H1 (cell line): ENCODE measurements at regions not wholly inside any gene's neighbourhood (a gene's known extent, or its start where the extent isn't known, plus 50 kb on each side); places are given as distances from the start of the nearest gene placed in this dataset.

ENCODE experiments used
- CTCF ChIA-PET: fragments of 300-600 bp; sonication (Branson Sonifier 250); formaldehyde crosslinking; loops from one replicate; lab custom pipeline; 2021; ENCODE audit not compliant: partially characterized antibody; lab: Charles Lee
- POLR2A ChIA-PET: fragments of 300-600 bp; sonication (Branson Sonifier 250); formaldehyde crosslinking; loops from one replicate; lab custom pipeline; 2021; ENCODE audit warnings: inconsistent platforms; ENCODE audit not compliant: partially characterized antibody; lab: Charles Lee
- DNase-seq, 2 experiments: peaks; one replicate each; pipeline versions ENCODE4 v3.0.0 to v3.0.0-alpha.2; 2010 to 2022; ENCODE audit warnings: low spot score in 2 of 2, low read depth in 1 of 2, mixed read lengths in 1 of 2
- FAIRE-seq: peaks from 2 replicates; lab custom pipeline; 2011; peaks lifted over from hg19 to GRCh38; lab: Jason Lieb, UNC
- H2AFZ ChIP-seq: 2 replicates; pipeline ENCODE4 v1.8.1; 2012; ENCODE audit warnings: low read length, inconsistent platforms
- H2AK5ac ChIP-seq: 2 replicates; pipeline ENCODE4 v1.6.1; 2013; ENCODE audit warnings: low read depth, low read length
- H2BK120ac ChIP-seq: replicated peaks from 2 replicates; pipeline ENCODE3; 2013; ENCODE audit warnings: low read depth, low read length, inconsistent platforms
- H2BK12ac ChIP-seq: 2 replicates; pipeline ENCODE4 v1.6.1; 2013; ENCODE audit warnings: low read depth, low read length
- H2BK15ac ChIP-seq: 2 replicates; pipeline ENCODE4 v1.6.1; 2013; ENCODE audit warnings: low read length
- H2BK20ac ChIP-seq: 2 replicates; pipeline ENCODE4 v1.6.1; 2013; ENCODE audit warnings: low read length
- H2BK5ac ChIP-seq: 2 replicates; pipeline ENCODE4 v1.6.1; 2013; ENCODE audit warnings: low read depth, low read length
- H3K14ac ChIP-seq: 2 replicates; pipeline ENCODE4 v1.6.1; 2013; ENCODE audit warnings: inconsistent platforms; ENCODE audit not compliant: insufficient read length
- H3K18ac ChIP-seq: 2 replicates; pipeline ENCODE4 v1.6.1; 2013; ENCODE audit warnings: low read length; ENCODE audit errors: extremely low read depth
- H3K23ac ChIP-seq: 2 replicates; pipeline ENCODE4 v1.6.1; 2013; ENCODE audit warnings: inconsistent platforms; ENCODE audit not compliant: insufficient read length
- H3K23me2 ChIP-seq: 2 replicates; pipeline ENCODE4 v1.6.1; 2013; ENCODE audit warnings: low read depth, low read length
- H3K27ac ChIP-seq: 2 replicates; pipeline ENCODE4 v1.6.1; 2011; ENCODE audit warnings: low read depth, low read length, inconsistent platforms
- H3K27me3 ChIP-seq, 4 experiments: replicated peaks in 1 of 4; 1 replicate in 1 of 4; 2 replicates in 3 of 4; pipeline versions ENCODE4 v1.6.1 to v1.8.1; 2011 to 2013; ENCODE audit warnings: low read length in 3 of 4, mild to moderate bottlenecking in 3 of 4, inconsistent platforms in 2 of 4, mixed read lengths in 2 of 4, moderate library complexity in 1 of 4; ENCODE audit not compliant: control insufficient read depth in 3 of 4, insufficient read depth in 3 of 4; ENCODE audit errors: extremely low read depth in 1 of 4
- H3K36me3 ChIP-seq, 4 experiments: 2 replicates each; pipeline versions ENCODE4 v1.6.1 to v1.8.1; 2011 to 2013; ENCODE audit warnings: mild to moderate bottlenecking in 4 of 4, low read length in 3 of 4, moderate library complexity in 2 of 4, control low read depth in 1 of 4, inconsistent platforms in 1 of 4; ENCODE audit not compliant: insufficient read depth in 4 of 4, control insufficient read depth in 2 of 4
- H3K4ac ChIP-seq: replicated peaks from 2 replicates; pipeline ENCODE3; 2013; ENCODE audit warnings: low read length, low read depth, mixed read lengths, inconsistent platforms; ENCODE audit not compliant: insufficient read length
- H3K4me1 ChIP-seq, 4 experiments: replicated peaks in 1 of 4; 1 replicate in 1 of 4; 2 replicates in 3 of 4; pipeline versions ENCODE4 v1.6.1 to v1.8.1; 2011 to 2013; ENCODE audit warnings: low read length in 3 of 4, inconsistent platforms in 2 of 4, mixed read lengths in 1 of 4; ENCODE audit not compliant: insufficient read depth in 4 of 4, control insufficient read depth in 3 of 4
- H3K4me2 ChIP-seq, 2 experiments: 2 replicates each; pipeline versions ENCODE4 v1.6.1 to v1.8.1; 2011 to 2013; ENCODE audit warnings: low read depth in 2 of 2, low read length in 2 of 2, control low read depth in 1 of 2, inconsistent platforms in 1 of 2, mild to moderate bottlenecking in 1 of 2; ENCODE audit not compliant: insufficient read depth in 1 of 2
- H3K4me3 ChIP-seq, 4 experiments: fragments of 200-600, 300-600 bp in 1 of 4; sonication (generic), shearing (Covaris generic), sonication (Bioruptor Twin) in 1 of 4; 2 replicates each; pipeline versions ENCODE4 v1.5.1 to v1.8.1; 2011 to 2016; ENCODE audit warnings: low read length in 4 of 4, low read depth in 3 of 4, control low read depth in 2 of 4, inconsistent platforms in 2 of 4, mild to moderate bottlenecking in 2 of 4, mixed read lengths in 1 of 4, moderate library complexity in 1 of 4; ENCODE audit not compliant: insufficient read depth in 2 of 4; ENCODE audit errors: extremely low read depth in 1 of 4
- H3K56ac ChIP-seq: replicated peaks from 2 replicates; pipeline ENCODE3; 2013; ENCODE audit warnings: low read depth, mild to moderate bottlenecking, mixed read lengths, low read length, inconsistent platforms; ENCODE audit not compliant: insufficient read length
- H3K79me1 ChIP-seq: 2 replicates; pipeline ENCODE4 v1.6.1; 2013; ENCODE audit warnings: low read depth, low read length, control low read depth
- H3K79me2 ChIP-seq, 2 experiments: 2 replicates each; pipeline versions ENCODE4 v1.6.1 to v1.8.1; 2012 to 2013; ENCODE audit warnings: low read length in 2 of 2, mild to moderate bottlenecking in 2 of 2, inconsistent platforms in 1 of 2; ENCODE audit not compliant: insufficient read depth in 2 of 2, control insufficient read depth in 1 of 2
- H3K9ac ChIP-seq, 4 experiments: replicated peaks in 1 of 4; 1 replicate in 1 of 4; 2 replicates in 3 of 4; pipeline versions ENCODE4 v1.6.1 to v1.8.1; 2011 to 2013; ENCODE audit warnings: low read depth in 3 of 4, low read length in 3 of 4, control low read depth in 2 of 4, mild to moderate bottlenecking in 2 of 4, moderate library complexity in 2 of 4, inconsistent platforms in 1 of 4; ENCODE audit errors: extremely low read depth in 1 of 4
- H3K9me3 ChIP-seq, 2 experiments: 2 replicates each; pipeline versions ENCODE4 v1.6.1 to v1.8.1; 2012 to 2013; ENCODE audit warnings: mild to moderate bottlenecking in 2 of 2, moderate library complexity in 2 of 2, control low read depth in 1 of 2, inconsistent platforms in 1 of 2, low read depth in 1 of 2, low read length in 1 of 2, mixed read lengths in 1 of 2; ENCODE audit not compliant: insufficient read depth in 2 of 2
- H4K20me1 ChIP-seq, 2 experiments: replicated peaks in 1 of 2; 2 replicates each; pipeline versions ENCODE3 to v1.8.1; 2011 to 2013; ENCODE audit warnings: inconsistent platforms in 2 of 2, low read length in 2 of 2, mild to moderate bottlenecking in 1 of 2; ENCODE audit not compliant: insufficient read depth in 2 of 2, control insufficient read depth in 1 of 2
- H4K5ac ChIP-seq: 2 replicates; pipeline ENCODE4 v1.6.1; 2013; ENCODE audit warnings: low read length, low read depth, mixed read lengths, inconsistent platforms; ENCODE audit not compliant: insufficient read length
- H4K8ac ChIP-seq: 2 replicates; pipeline ENCODE4 v1.8.0; 2013; ENCODE audit warnings: mild to moderate bottlenecking, moderate library complexity, low read length, inconsistent platforms; ENCODE audit not compliant: insufficient read depth; ENCODE audit errors: extremely low read depth
- H4K91ac ChIP-seq: replicated peaks from 2 replicates; pipeline ENCODE3; 2013; ENCODE audit warnings: low read length, mixed read lengths, inconsistent platforms; ENCODE audit not compliant: insufficient read length
- BACH1 ChIP-seq: IDR thresholded peaks from 2 replicates; pipeline ENCODE4 v1.6.1; 2012; ENCODE audit warnings: low read length, improper control_type of control experiment
- HDAC2 ChIP-seq, 2 experiments: fragments of 300-600 bp in 1 of 2; sonication (generic) in 1 of 2; IDR thresholded peaks; 2 replicates each; pipeline ENCODE4 v1.6.1; 2011 to 2012; ENCODE audit warnings: low read depth in 2 of 2, low read length in 2 of 2, mild to moderate bottlenecking in 2 of 2, moderate library complexity in 2 of 2, borderline replicate concordance in 1 of 2, inconsistent platforms in 1 of 2
- RAD21 ChIP-seq, 2 experiments: IDR thresholded peaks in 1 of 2; conservative IDR thresholded peaks in 1 of 2; 2 replicates each; pipeline ENCODE4 v1.6.1; 2011; ENCODE audit warnings: low read depth in 2 of 2, low read length in 2 of 2, improper control_type of control experiment in 1 of 2, inconsistent platforms in 1 of 2, mild to moderate bottlenecking in 1 of 2, moderate library complexity in 1 of 2
- RFX5 ChIP-seq: IDR thresholded peaks from 2 replicates; pipeline ENCODE4 v1.6.1; 2011; ENCODE audit warnings: low read depth, low read length, improper control_type of control experiment, borderline replicate concordance
- SP1 ChIP-seq: IDR thresholded peaks from 2 replicates; pipeline ENCODE4 v1.6.1; 2011; ENCODE audit warnings: low read depth, low read length
- TAF7 ChIP-seq: optimal IDR thresholded peaks from 2 replicates; pipeline ENCODE3; 2011; ENCODE audit warnings: low read depth, mild to moderate bottlenecking, inconsistent platforms, low read length, moderate library complexity, borderline replicate concordance
- WGBS, 2 experiments: shearing (Covaris generic) in 1 of 2; methylation state at CpG; one replicate each; pipeline versions ENCODE4 v1.1.6 to v1.1.7; 2013 to 2015; ENCODE audit warnings: low lambda C conversion rate in 2 of 2, mixed read lengths in 2 of 2, inconsistent platforms in 1 of 2, low coverage in 1 of 2, missing lambda C conversion rate in 1 of 2; ENCODE audit not compliant: insufficient replicate concordance in 2 of 2, insufficient coverage in 1 of 2, insufficient read length in 1 of 2; ENCODE audit errors: extremely low coverage in 1 of 2, missing lambda C conversion rate in 1 of 2; 5-methylcytosine and 5-hydroxymethylcytosine counted together
- TF ChIP-seq, protein P1 (sequence below): IDR thresholded peaks from 2 replicates; pipeline ENCODE4 v1.6.1; 2012; ENCODE audit warnings: inconsistent platforms

DNA sequence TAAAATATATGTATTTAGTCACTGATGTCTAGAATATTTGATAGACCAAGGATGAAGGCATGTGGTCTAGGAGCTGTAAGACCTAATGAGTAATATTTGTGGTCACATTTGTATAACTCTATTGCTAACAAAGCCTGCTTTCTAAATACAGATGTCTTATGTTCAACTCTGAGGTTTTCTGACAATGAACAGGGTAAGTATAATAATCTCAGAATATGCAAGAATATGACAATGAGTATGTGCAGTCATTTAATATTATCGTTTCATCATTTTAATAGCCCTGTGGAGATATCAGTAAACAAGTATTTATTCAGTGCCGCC lies 389.6 kb downstream of the LRIG3 start:
- H3K18ac ChIP-seq, result no peak overlapping the region
- DNase-seq (no peak), FAIRE-seq (no peak)
- no peaks in the 10 kb centered on the region for H3K27me3 ChIP-seq
- no peak overlapping the region for H3K14ac ChIP-seq
- H2BK120ac ChIP-seq, result no peak overlapping the region
- H3K27ac ChIP-seq, result no peak overlapping the region
- H3K56ac ChIP-seq, result no peak overlapping the region
- no peaks in the 10 kb centered on the region for H4K20me1 ChIP-seq
- WGBS, 2 experiments, result 98% methylated on average over 2 of the region's 2 CpGs; no CpG with 5 or more reads in 1 of the 2 experiments
- no peak overlapping the region for H4K5ac ChIP-seq
- no peaks in the 10 kb centered on the region; a peak in 1 of 7 replicates for H3K4me1 ChIP-seq
- H3K79me2 ChIP-seq, result no peaks in the 10 kb centered on the region
- no peak overlapping the region for H3K4me3 ChIP-seq
- no peak overlapping the region for H4K8ac ChIP-seq
- TF ChIP-seq RFX5, result no peak
- no peak for TF ChIP-seq HDAC2 (IDR thresholded peaks at IDR 0.05; ENCODE audit: borderline replicate concordance in 1 of 2, low read depth in 2 of 2, low read length in 2 of 2)
- no peak for TF ChIP-seq BACH1
- no peak for TF ChIP-seq RAD21 (IDR thresholded peaks at IDR 0.05 in 1 of 2, conservative IDR thresholded peaks at IDR 0.05 in 1 of 2; ENCODE audit: low read depth in 2 of 2, low read length in 2 of 2)
- TF ChIP-seq, protein P1, sequence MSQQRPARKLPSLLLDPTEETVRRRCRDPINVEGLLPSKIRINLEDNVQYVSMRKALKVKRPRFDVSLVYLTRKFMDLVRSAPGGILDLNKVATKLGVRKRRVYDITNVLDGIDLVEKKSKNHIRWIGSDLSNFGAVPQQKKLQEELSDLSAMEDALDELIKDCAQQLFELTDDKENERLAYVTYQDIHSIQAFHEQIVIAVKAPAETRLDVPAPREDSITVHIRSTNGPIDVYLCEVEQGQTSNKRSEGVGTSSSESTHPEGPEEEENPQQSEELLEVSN, result no peak
- TF ChIP-seq SP1, result no peak
- TF ChIP-seq TAF7, result no peak
- H3K9ac ChIP-seq, result no peak overlapping the region
- no peak overlapping the region for H3K23ac ChIP-seq
- H2BK5ac ChIP-seq, result no peak overlapping the region
- no peak overlapping the region for H3K4ac ChIP-seq
- no peak overlapping the region for H2AK5ac ChIP-seq
- no peaks in the 10 kb centered on the region for H3K23me2 ChIP-seq
- no peaks in the 10 kb centered on the region for H3K36me3 ChIP-seq
- no peaks in the 10 kb centered on the region for H3K79me1 ChIP-seq
- no peak overlapping the region for H2BK15ac ChIP-seq
- no peak overlapping the region for H4K91ac ChIP-seq
- no peak overlapping the region for H2AFZ ChIP-seq
- H2BK12ac ChIP-seq, result no peak overlapping the region
- no peak overlapping the region for H3K4me2 ChIP-seq
- ChIA-PET CTCF (interaction anchor here (1.7 kb wide), 1 partner anchor 10 kb away, joined by 4 read pairs; no protein-coding TSS in a partner anchor), POLR2A (no interaction called here)
- H3K9me3 ChIP-seq, result no peaks in the 10 kb centered on the region
- no peak overlapping the region for H2BK20ac ChIP-seq
